HCT116 (cell line): ENCODE measurements at regions not wholly inside any gene's neighbourhood (a gene's known extent, or its start where the extent isn't known, plus 50 kb on each side); places are given as distances from the start of the nearest gene placed in this dataset.

Experiments used
- EGR1 ChIP-seq: IDR thresholded peaks from 2 replicates; pipeline ENCODE4 v1.6.1; 2012; ENCODE audit warnings: low read depth
- EZH2phosphoT487 ChIP-seq: fragments of 200-600 bp; IDR thresholded peaks from 2 replicates; pipeline ENCODE4 v1.6.1; 2018; ENCODE audit warnings: antibody characterized with exemption, borderline replicate concordance
- JUND ChIP-seq: IDR thresholded peaks from 2 replicates; pipeline ENCODE4 v1.6.1; 2012
- POLR2A ChIP-seq: IDR thresholded peaks from 2 replicates; pipeline ENCODE4 v1.7.0; 2011; ENCODE audit warnings: borderline replicate concordance; ENCODE audit not compliant: insufficient read depth, insufficient read length; ENCODE audit errors: extremely low read depth
- RAD21 ChIP-seq: IDR thresholded peaks from 2 replicates; pipeline ENCODE4 v1.6.1; 2012; ENCODE audit warnings: low read depth, mild to moderate bottlenecking
- ZFX ChIP-seq: fragments of 450-650 bp; IDR thresholded peaks from 2 replicates; pipeline ENCODE4 v1.6.1; 2017
- TF ChIP-seq, protein P1 (sequence below), 3 experiments: fragments of 200-600 bp in 1 of 3; sonication (generic) in 1 of 3; IDR thresholded peaks in 2 of 3; conservative IDR thresholded peaks in 1 of 3; 2 replicates each; pipeline ENCODE4 v1.5.1; 2012 to 2017; ENCODE audit warnings: low read depth in 2 of 3, low read length in 2 of 3, antibody characterized with exemption in 1 of 3, borderline replicate concordance in 1 of 3, control low read depth in 1 of 3, mild to moderate bottlenecking in 1 of 3, mixed read lengths in 1 of 3, mixed run types in 1 of 3, moderate library complexity in 1 of 3; ENCODE audit not compliant: insufficient read depth in 1 of 3

DNA sequence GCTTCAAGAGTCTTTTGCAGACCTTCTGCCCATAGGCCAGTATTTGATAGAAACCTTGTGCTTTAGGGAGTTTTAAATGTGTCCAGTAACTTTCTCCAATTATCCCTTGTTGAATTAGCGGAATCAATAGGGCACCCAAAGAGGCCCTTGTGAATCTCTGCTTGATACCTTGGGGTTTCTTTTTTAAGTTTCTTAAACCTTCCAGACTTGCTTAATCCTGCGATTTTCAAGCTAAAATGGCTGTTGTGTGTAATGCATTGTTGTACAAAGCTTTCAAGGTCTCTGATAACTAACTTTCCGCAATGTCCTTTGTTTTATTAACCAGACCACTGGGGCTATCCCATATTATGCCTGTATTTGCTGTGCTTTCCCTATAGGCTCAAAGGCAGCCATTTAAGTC is 577.4 kb upstream of the RORB start:
- TF ChIP-seq POLR2A (no peak), ZFX (no peak), RAD21 (no peak), EGR1 (no peak), EZH2phosphoT487 (no peak), JUND (no peak)
- TF ChIP-seq, protein P1, sequence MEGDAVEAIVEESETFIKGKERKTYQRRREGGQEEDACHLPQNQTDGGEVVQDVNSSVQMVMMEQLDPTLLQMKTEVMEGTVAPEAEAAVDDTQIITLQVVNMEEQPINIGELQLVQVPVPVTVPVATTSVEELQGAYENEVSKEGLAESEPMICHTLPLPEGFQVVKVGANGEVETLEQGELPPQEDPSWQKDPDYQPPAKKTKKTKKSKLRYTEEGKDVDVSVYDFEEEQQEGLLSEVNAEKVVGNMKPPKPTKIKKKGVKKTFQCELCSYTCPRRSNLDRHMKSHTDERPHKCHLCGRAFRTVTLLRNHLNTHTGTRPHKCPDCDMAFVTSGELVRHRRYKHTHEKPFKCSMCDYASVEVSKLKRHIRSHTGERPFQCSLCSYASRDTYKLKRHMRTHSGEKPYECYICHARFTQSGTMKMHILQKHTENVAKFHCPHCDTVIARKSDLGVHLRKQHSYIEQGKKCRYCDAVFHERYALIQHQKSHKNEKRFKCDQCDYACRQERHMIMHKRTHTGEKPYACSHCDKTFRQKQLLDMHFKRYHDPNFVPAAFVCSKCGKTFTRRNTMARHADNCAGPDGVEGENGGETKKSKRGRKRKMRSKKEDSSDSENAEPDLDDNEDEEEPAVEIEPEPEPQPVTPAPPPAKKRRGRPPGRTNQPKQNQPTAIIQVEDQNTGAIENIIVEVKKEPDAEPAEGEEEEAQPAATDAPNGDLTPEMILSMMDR (IDR thresholded peaks at IDR 0.05 in 2 of 3, conservative IDR thresholded peaks at IDR 0.05 in 1 of 3; ENCODE audit: borderline replicate concordance in 1 of 3, insufficient read depth in 1 of 3, low read depth in 2 of 3, low read length in 2 of 3): no peak
